MM.1S (cell line): ENCODE measurements at regions not wholly inside any gene's neighbourhood (a gene's known extent, or its start where the extent isn't known, plus 50 kb on each side); places are given as distances from the start of the nearest gene placed in this dataset.

ENCODE experiments used
- EZH2phosphoT487 ChIP-seq: fragments of 300-600 bp; sonication (generic); IDR thresholded peaks from 2 replicates; pipeline ENCODE4 v1.6.1; 2018; ENCODE audit warnings: antibody characterized with exemption, low read length
- TF ChIP-seq, protein P1 (sequence below): fragments of 300-600 bp; sonication (generic); IDR thresholded peaks from 2 replicates; pipeline ENCODE4 v1.5.1; 2016; ENCODE audit warnings: antibody characterized with exemption, low read length, mixed read lengths

DNA sequence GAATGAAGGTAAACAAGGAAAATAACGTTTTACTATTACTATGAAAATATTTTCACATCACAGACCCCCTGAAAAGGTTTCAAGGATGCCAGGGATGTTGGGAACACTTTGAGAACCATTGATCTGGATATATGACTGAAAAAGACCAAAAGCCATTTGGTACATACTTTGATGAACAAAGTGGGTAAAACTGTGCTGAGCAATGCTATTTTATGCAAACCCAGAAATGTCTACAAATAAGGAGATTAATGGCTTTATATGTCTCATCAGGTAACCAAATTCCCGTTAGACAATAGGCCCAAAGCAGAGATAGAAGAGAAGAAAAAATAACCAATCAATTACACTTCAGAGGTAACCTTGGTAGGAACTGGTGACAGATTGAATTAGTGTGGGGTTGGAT, 101.4 kb upstream of the CNKSR3 start:
- TF ChIP-seq, protein P1, sequence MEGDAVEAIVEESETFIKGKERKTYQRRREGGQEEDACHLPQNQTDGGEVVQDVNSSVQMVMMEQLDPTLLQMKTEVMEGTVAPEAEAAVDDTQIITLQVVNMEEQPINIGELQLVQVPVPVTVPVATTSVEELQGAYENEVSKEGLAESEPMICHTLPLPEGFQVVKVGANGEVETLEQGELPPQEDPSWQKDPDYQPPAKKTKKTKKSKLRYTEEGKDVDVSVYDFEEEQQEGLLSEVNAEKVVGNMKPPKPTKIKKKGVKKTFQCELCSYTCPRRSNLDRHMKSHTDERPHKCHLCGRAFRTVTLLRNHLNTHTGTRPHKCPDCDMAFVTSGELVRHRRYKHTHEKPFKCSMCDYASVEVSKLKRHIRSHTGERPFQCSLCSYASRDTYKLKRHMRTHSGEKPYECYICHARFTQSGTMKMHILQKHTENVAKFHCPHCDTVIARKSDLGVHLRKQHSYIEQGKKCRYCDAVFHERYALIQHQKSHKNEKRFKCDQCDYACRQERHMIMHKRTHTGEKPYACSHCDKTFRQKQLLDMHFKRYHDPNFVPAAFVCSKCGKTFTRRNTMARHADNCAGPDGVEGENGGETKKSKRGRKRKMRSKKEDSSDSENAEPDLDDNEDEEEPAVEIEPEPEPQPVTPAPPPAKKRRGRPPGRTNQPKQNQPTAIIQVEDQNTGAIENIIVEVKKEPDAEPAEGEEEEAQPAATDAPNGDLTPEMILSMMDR, result no peak
- no peak for TF ChIP-seq EZH2phosphoT487
